ENCODE measurements at regions not wholly inside any gene's neighbourhood (a gene's known extent, or its start where the extent isn't known, plus 50 kb on each side); places are given as distances from the start of the nearest gene placed in this dataset.

DNA sequence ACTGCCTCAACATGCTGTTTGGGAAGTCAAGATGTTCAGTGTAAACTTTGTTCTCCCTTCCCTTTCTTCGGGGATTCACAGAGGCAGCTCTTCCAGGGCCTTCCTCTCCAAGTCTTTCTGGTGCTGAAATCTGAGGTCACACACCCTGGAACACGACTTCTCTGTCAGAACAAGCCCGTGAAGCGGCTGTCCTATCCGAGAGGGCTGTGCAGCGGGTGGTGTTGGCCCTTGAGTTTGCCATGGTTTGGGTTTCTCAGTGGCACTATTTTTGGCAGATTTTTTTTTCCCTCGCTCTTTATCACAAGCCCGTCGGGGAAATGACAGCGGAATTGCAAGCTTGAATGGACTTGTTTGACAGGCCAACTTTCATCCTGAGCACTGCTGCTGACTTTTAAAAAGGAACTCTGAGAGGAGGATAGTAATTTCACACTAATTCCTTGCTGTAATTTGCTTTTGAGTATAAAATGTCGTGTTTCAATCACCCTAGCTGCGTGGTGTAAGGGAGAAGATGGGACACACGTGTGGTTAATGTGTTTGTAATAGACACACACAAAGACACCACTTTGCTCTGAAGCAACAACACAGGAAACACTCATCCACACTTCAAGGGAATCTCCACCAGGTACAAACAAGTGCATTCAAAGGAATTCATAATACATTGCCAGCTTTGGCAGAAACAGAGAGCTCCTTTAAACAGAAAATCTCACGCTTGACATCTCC lies 60.1 kb upstream of the TARBP1 start:
- peaks cover 3 to 10% of the 10 kb centered on the region in 2 donors for H3K4me1 ChIP-seq (ENCODE audit: control insufficient read depth in 1 of 2, insufficient read depth in 2 of 2, low read length in 2 of 2)
- ATAC-seq (ENCODE audit: low FRiP score), result peak; percentile 40
- no peak overlapping the region for H3K4me3 ChIP-seq (ENCODE audit: low read length in 2 of 2)
- H3K27me3 ChIP-seq (ENCODE audit: control insufficient read depth in 1 of 2, insufficient read depth in 2 of 2, low read length in 1 of 2), result no peaks in the 10 kb centered on the region
- no peaks in the 10 kb centered on the region for H3K9me3 ChIP-seq (ENCODE audit: control insufficient read depth, low read length)
- no peaks in the 10 kb centered on the region for H3K36me3 ChIP-seq (ENCODE audit: control insufficient read depth in 1 of 2, insufficient read depth in 2 of 2, low read length in 1 of 2)
- H3K27ac ChIP-seq (ENCODE audit: low read depth in 1 of 2, low read length in 2 of 2), result peak overlapping the region; percentile 46 to 69
- intact Hi-C loops (cut with DNase I), result loop anchor here in 1 of 2 donors (5.0 to 10.0 kb wide), 2 partner anchors 43 to 186 kb away; no protein-coding TSS in a partner anchor
- DNase-seq, result peak in 1 of 2 donors; percentile 65
- WGBS, 2 donors, result 13 to 22% methylated on average over 14 of the region's 14 CpGs

DNA sequence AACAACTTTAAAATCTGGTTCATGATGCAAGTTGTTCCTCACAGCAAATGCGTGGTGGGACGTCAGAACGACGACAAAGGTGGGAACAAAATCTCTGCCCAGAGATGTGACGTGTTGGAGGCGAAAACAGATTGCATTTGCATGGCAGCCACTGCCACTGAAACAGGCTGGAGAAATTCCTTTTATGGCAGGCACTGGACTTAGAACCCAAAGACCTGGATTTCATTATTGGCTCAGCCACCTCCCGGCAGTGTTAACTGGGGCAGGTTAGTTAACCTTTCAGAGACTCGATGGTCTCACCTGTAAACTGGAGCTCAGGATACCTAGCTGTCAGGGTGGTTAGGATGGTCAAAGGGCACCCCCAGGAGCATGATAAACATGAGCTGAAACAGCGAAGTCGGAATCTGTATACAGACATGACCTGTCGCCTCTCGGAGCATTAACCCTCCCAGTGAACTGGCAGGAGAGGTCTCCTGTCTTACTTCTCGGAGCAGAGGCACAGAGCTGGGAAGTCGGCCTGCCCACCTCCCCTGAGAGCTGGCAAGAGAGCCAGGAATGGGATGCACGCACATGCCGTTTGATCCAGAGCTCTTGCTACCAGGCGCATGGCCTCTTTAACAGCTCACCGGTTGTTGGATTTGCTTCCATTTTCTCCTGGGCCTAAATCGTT lies 59.2 kb upstream of the TARBP1 start:
- H3K27me3 ChIP-seq (ENCODE audit: control insufficient read depth in 1 of 2, insufficient read depth in 2 of 2, low read length in 1 of 2), result no peaks in the 10 kb centered on the region
- H3K4me1 ChIP-seq (ENCODE audit: control insufficient read depth in 1 of 2, insufficient read depth in 2 of 2, low read length in 2 of 2), result peaks cover 3 to 10% of the 10 kb centered on the region in 2 donors
- WGBS, 2 donors, result 63 to 67% methylated on average over 19 of the region's 19 CpGs
- H3K4me3 ChIP-seq (ENCODE audit: low read length in 2 of 2), result no peak overlapping the region
- ATAC-seq (ENCODE audit: low FRiP score), result no peak
- no peak for DNase-seq
- H3K27ac ChIP-seq (ENCODE audit: low read depth in 1 of 2, low read length in 2 of 2), result peak overlapping the region; percentile 46 to 69
- intact Hi-C loops (cut with DNase I), result loop anchor here in 1 of 2 donors (5.0 to 10.0 kb wide), 2 partner anchors 44 to 187 kb away; no protein-coding TSS in a partner anchor
- H3K36me3 ChIP-seq (ENCODE audit: control insufficient read depth in 1 of 2, insufficient read depth in 2 of 2, low read length in 1 of 2), result no peaks in the 10 kb centered on the region
- H3K9me3 ChIP-seq (ENCODE audit: control insufficient read depth, low read length), result no peaks in the 10 kb centered on the region

DNA sequence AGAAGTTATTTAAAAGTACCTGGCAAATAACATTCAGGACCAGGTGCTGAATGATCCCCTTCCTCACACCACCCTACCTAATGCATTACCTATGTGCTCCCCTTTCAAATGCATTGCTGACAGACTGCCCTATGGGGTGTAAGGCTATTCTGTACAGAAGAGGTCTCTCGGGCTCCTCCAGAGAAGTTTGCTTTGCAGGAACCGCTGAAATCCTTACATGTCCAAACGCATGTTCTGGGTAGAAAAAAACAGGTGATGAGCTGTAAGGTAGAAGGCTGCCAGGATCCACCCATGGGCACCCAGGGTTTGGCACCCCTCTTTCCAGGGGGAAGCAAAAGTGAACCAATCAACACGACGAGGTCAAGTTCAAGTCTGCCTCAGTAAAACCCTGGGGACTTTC lies 58.3 kb upstream of the TARBP1 start:
- WGBS, 2 donors, result 65 to 69% methylated on average over 5 of the region's 5 CpGs
- Histone ChIP-seq H3K36me3 (ENCODE audit: control insufficient read depth in 1 of 2, insufficient read depth in 2 of 2, low read length in 1 of 2) (no peaks in the 10 kb centered on the region), H3K4me1 (ENCODE audit: control insufficient read depth in 1 of 2, insufficient read depth in 2 of 2, low read length in 2 of 2) (peaks cover 3 to 13% of the 10 kb centered on the region in 2 donors), H3K27ac (ENCODE audit: low read depth in 1 of 2, low read length in 2 of 2) (peak overlapping the region; percentile 88 to 98), H3K4me3 (ENCODE audit: low read length in 2 of 2) (no peak overlapping the region), H3K27me3 (ENCODE audit: control insufficient read depth in 1 of 2, insufficient read depth in 2 of 2, low read length in 1 of 2) (no peaks in the 10 kb centered on the region), H3K9me3 (ENCODE audit: control insufficient read depth, low read length) (no peaks in the 10 kb centered on the region)
- ATAC-seq (ENCODE audit: low FRiP score) (no peak), DNase-seq (no peak)
- intact Hi-C loops (cut with DNase I), result loop anchor here in 1 of 2 donors (5.0 to 10.0 kb wide), 2 partner anchors 45 to 188 kb away; no protein-coding TSS in a partner anchor

DNA sequence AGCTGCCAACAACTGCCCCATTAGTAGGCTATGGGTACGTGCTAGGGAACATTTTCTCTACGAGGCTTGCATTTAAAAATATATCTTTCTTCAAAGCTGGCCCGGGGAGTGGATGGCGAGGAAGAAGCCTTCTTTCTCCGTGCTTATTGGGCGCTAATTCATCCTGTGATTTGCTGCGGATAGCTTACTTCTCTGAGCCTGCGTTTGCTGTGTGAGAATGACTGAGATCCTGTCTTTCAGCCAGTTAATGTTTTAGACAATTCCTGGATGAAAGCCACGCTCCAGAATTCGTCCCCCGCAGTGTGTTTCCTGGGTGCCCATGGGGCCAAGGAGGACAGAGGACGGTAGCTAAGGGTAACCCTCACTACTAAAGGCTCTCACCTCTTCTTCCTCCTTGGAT lies 57.8 kb upstream of the TARBP1 start:
- WGBS, 2 donors, result 8 to 16% methylated on average over 12 of the region's 12 CpGs
- no peak for DNase-seq

DNA sequence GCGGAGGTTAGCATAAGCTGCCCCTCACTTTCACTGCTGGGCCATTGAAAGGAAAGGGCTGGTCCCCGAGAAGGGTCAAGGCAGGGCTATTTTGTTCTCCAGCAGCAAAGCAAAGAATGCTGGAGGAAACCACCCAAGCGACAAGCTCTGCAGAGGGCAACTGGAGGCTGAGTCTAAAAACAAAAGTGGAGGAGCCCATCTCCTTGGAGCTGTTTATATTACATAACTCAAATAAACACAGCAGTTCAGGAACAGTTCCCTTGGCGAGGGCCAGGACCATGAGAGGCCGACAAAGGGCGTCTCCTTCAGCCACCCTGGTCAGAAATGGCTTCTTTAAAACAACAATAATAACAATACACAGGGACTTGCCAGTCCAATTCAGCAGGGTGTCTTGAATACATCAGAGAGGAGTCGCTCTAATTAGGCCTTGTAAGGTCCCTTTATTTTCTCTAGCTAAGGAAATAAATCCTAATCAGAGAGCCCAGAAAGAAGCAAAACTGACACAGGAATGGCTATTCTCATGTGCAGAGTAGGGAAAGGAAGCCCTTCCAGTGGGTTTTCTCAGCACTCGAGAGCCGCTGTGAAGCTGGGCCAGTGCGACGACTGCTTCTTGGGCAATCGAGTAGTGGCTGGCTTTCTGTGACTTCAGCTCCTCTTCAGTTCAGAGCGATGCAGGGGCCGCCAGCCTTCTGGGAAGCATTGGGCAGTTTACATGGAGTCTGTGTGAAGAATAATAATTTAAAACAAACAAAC lies 57.0 kb upstream of the TARBP1 start:
- peak; percentile 73 for ATAC-seq (ENCODE audit: low FRiP score)
- H3K4me3 ChIP-seq (ENCODE audit: low read length in 2 of 2), result no peak overlapping the region
- H3K36me3 ChIP-seq (ENCODE audit: control insufficient read depth in 1 of 2, insufficient read depth in 2 of 2, low read length in 1 of 2), result no peaks in the 10 kb centered on the region
- no peaks in the 10 kb centered on the region for H3K27me3 ChIP-seq (ENCODE audit: control insufficient read depth in 1 of 2, insufficient read depth in 2 of 2, low read length in 1 of 2)
- intact Hi-C loops (cut with DNase I), result loop anchor here in 1 of 2 donors (5.0 to 10.0 kb wide), 2 partner anchors 46 to 189 kb away; no protein-coding TSS in a partner anchor
- DNase-seq, result peak in 1 of 2 donors; percentile 84
- WGBS, 2 donors, result 14 to 20% methylated on average over 14 of the region's 14 CpGs
- H3K27ac ChIP-seq (ENCODE audit: low read depth in 1 of 2, low read length in 2 of 2), result peak overlapping the region; percentile 88 to 98
- peaks cover 3 to 13% of the 10 kb centered on the region in 2 donors for H3K4me1 ChIP-seq (ENCODE audit: control insufficient read depth in 1 of 2, insufficient read depth in 2 of 2, low read length in 2 of 2)
- no peaks in the 10 kb centered on the region for H3K9me3 ChIP-seq (ENCODE audit: control insufficient read depth, low read length)

More for the DNA sequence above, 57.8 kb upstream of the TARBP1 start:
- Histone ChIP-seq H3K9me3 (ENCODE audit: control insufficient read depth, low read length) (no peaks in the 10 kb centered on the region), H3K36me3 (ENCODE audit: control insufficient read depth in 1 of 2, insufficient read depth in 2 of 2, low read length in 1 of 2) (no peaks in the 10 kb centered on the region), H3K27ac (ENCODE audit: low read depth in 1 of 2, low read length in 2 of 2) (peak overlapping the region; percentile 88 to 98), H3K4me3 (ENCODE audit: low read length in 2 of 2) (no peak overlapping the region), H3K27me3 (ENCODE audit: control insufficient read depth in 1 of 2, insufficient read depth in 2 of 2, low read length in 1 of 2) (no peaks in the 10 kb centered on the region), H3K4me1 (ENCODE audit: control insufficient read depth in 1 of 2, insufficient read depth in 2 of 2, low read length in 2 of 2) (peaks cover 3 to 13% of the 10 kb centered on the region in 2 donors)
- intact Hi-C loops (cut with DNase I), result loop anchor here in 1 of 2 donors (5.0 to 10.0 kb wide), 2 partner anchors 46 to 188 kb away; no protein-coding TSS in a partner anchor
- no peak for ATAC-seq (ENCODE audit: low FRiP score)

DNA sequence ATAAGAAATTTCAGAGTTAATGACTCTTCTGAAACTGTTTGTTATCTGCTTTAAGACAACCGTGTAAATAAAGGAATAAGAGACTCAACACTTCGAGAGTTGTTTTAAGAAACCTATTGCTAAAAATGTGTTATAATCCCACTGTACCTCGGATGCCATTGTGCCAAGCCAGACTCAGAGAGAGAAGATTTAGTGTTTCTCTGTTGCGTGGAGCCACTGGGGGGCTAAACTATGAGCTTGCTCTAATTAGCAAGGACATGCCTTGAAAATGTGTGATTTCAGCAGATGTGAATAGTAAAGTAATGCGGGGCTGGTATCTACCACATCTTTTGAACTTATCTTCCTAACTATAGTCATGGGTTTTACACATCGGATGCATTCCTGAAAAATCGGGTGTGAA lies 56.2 kb upstream of the TARBP1 start:
- WGBS, 2 donors, result 65 to 72% methylated on average over 7 of the region's 7 CpGs
- intact Hi-C loops (cut with DNase I), result loop anchor here in 1 of 2 donors (5.0 to 10.0 kb wide), 2 partner anchors 47 to 190 kb away; no protein-coding TSS in a partner anchor
- Histone ChIP-seq H3K9me3 (ENCODE audit: control insufficient read depth, low read length) (no peaks in the 10 kb centered on the region), H3K4me3 (ENCODE audit: low read length in 2 of 2) (no peak overlapping the region), H3K27ac (ENCODE audit: low read depth in 1 of 2, low read length in 2 of 2) (peak overlapping the region; percentile 74 to 99), H3K36me3 (ENCODE audit: control insufficient read depth in 1 of 2, insufficient read depth in 2 of 2, low read length in 1 of 2) (no peaks in the 10 kb centered on the region), H3K4me1 (ENCODE audit: control insufficient read depth in 1 of 2, insufficient read depth in 2 of 2, low read length in 2 of 2) (peaks cover 3 to 13% of the 10 kb centered on the region in 2 donors), H3K27me3 (ENCODE audit: control insufficient read depth in 1 of 2, insufficient read depth in 2 of 2, low read length in 1 of 2) (no peaks in the 10 kb centered on the region)
- no peak for ATAC-seq (ENCODE audit: low FRiP score)
- no peak for DNase-seq

DNA sequence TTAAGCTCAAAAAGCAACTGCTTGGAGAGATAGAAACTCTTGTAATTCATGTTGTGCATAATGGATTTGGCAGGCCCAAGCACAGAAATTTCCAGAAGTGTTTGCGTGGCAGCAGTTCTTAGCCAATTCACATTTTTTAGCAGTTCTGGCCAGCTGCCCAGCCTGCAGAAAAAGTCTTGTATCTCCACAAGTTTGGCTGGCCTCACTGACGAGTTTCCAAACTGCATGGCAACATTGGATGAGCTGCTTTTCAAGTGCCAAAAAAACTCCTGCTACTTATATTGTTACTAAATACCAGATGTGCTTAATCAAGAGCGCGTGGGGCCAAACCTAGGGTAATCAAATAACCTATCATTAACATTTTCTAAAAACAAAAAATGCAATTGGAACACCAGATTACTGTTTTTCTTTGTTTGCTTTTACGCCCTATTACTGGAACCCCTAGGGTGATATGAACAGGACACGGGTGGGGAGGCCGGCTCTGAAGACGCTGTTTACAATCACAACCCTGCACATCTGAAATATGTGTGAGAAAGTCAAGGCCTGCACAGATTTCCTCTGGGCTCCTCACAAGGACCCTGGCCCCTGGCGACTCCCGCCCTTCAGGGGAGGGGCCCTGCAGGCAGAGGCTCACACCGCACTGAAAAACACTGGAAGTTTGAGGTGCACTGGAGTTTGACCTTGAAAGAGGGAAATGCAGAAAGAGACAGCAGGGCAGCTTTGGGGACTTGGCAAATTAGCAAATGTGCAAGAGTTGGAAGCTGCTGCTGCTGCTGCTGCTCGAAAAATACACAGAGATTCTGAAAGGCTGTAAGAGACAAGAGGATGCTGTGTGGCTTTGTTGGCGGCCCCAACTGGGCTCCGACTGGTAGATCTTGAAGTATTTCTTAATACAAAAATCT lies 55.2 kb upstream of the TARBP1 start:
- H3K4me3 ChIP-seq (ENCODE audit: low read length in 2 of 2), result no peak overlapping the region
- no peaks in the 10 kb centered on the region for H3K36me3 ChIP-seq (ENCODE audit: control insufficient read depth in 1 of 2, insufficient read depth in 2 of 2, low read length in 1 of 2)
- peak; percentile 21 for ATAC-seq (ENCODE audit: low FRiP score)
- H3K27me3 ChIP-seq (ENCODE audit: control insufficient read depth in 1 of 2, insufficient read depth in 2 of 2, low read length in 1 of 2), result no peaks in the 10 kb centered on the region
- H3K4me1 ChIP-seq (ENCODE audit: control insufficient read depth in 1 of 2, insufficient read depth in 2 of 2, low read length in 2 of 2), result peaks cover 3 to 18% of the 10 kb centered on the region in 2 donors
- intact Hi-C loops (cut with DNase I), result loop anchor here (2.0 to 10.0 kb wide), 3 partner anchors 35 to 191 kb away; no protein-coding TSS in a partner anchor
- H3K27ac ChIP-seq (ENCODE audit: low read depth in 1 of 2, low read length in 2 of 2), result peak overlapping the region; percentile 97 to 99
- 21% methylated on average over 14 of the region's 14 CpGs for WGBS, 2 donors
- peak; percentile 94 to 97 for DNase-seq
- no peaks in the 10 kb centered on the region for H3K9me3 ChIP-seq (ENCODE audit: control insufficient read depth, low read length)
